ACC112 (cell line): ENCODE measurements at regions not wholly inside any gene's neighbourhood (a gene's known extent, or its start where the extent isn't known, plus 50 kb on each side); places are given as distances from the start of the nearest gene placed in this dataset.
A peak's percentile ranks its signal among the peaks of the same experiment; 100 is the strongest.

Source experiments
- H2AFZ ChIP-seq: fragments of 200-600 bp; sonication (generic); one replicate; pipeline ENCODE4 v1.6.0; 2017; ENCODE audit warnings: antibody characterized with exemption, low read length; ENCODE audit not compliant: unreplicated experiment
- H3K27ac ChIP-seq: fragments of 200-600 bp; sonication (generic); 2 replicates; pipeline ENCODE4 v1.5.1; 2014; ENCODE audit warnings: low read depth, mild to moderate bottlenecking, antibody characterized with exemption, low read length, moderate library complexity
- H3K27me3 ChIP-seq: fragments of 200-600 bp; sonication (generic); 2 replicates; pipeline ENCODE4 v1.6.1; 2014; ENCODE audit warnings: mild to moderate bottlenecking, antibody characterized with exemption, low read length, moderate library complexity, mixed read lengths; ENCODE audit not compliant: insufficient read depth
- H3K36me3 ChIP-seq: fragments of 200-600 bp; sonication (generic); 2 replicates; pipeline ENCODE4 v1.6.1; 2016; ENCODE audit warnings: mild to moderate bottlenecking, antibody characterized with exemption, low read length, moderate library complexity, mixed read lengths; ENCODE audit not compliant: insufficient read depth
- H3K4me1 ChIP-seq: fragments of 200-600 bp; sonication (generic); one replicate; pipeline ENCODE4 v1.6.1; 2016; ENCODE audit warnings: low read length, mixed read lengths; ENCODE audit not compliant: insufficient read depth, unreplicated experiment, control insufficient read depth
- H3K4me3 ChIP-seq: fragments of 200-600 bp; sonication (generic); 2 replicates; pipeline ENCODE4 v1.5.1; 2014; ENCODE audit warnings: mild to moderate bottlenecking, low read depth, low read length
- H3K79me2 ChIP-seq: fragments of 200-600 bp; sonication (generic); one replicate; pipeline ENCODE4 v1.6.0; 2016; ENCODE audit warnings: low read length; ENCODE audit not compliant: control insufficient read depth, unreplicated experiment, insufficient read depth

GRCh38 chr3:38985581-38985980, 66.2 kb downstream of the SCN11A start:
- H2AFZ ChIP-seq: no peak overlapping the region
- no peaks in the 10 kb centered on the region for H3K36me3 ChIP-seq
- peaks cover 13% of the 10 kb centered on the region for H3K4me1 ChIP-seq
- H3K27ac ChIP-seq: peak overlapping the region; percentile 63
- peaks cover 8% of the 10 kb centered on the region for H3K27me3 ChIP-seq
- H3K79me2 ChIP-seq: no peaks in the 10 kb centered on the region
- no peak overlapping the region for H3K4me3 ChIP-seq

- no peaks in the 10 kb centered on the region for H3K36me3 ChIP-seq
- peaks cover 16% of the 10 kb centered on the region for H3K27me3 ChIP-seq
- H3K27ac ChIP-seq: no peak overlapping the region
- no peak overlapping the region for H3K4me3 ChIP-seq
- peaks cover 12% of the 10 kb centered on the region for H3K4me1 ChIP-seq
- H3K79me2 ChIP-seq: no peaks in the 10 kb centered on the region
- no peak overlapping the region for H2AFZ ChIP-seq
Measured at GRCh38 chr3:38984731-38985130, 67.0 kb downstream of the SCN11A start.

- H3K4me3 ChIP-seq: no peak overlapping the region
- no peaks in the 10 kb centered on the region for H3K36me3 ChIP-seq
- peaks cover 16% of the 10 kb centered on the region for H3K27me3 ChIP-seq
- no peak overlapping the region for H2AFZ ChIP-seq
- H3K79me2 ChIP-seq: no peaks in the 10 kb centered on the region
- H3K27ac ChIP-seq: no peak overlapping the region
- H3K4me1 ChIP-seq: peaks cover 12% of the 10 kb centered on the region
Measured at GRCh38 chr3:38984110-38984509, 67.6 kb downstream of the SCN11A start.

GRCh38 chr3:38980938-38981337, 70.8 kb downstream of the SCN11A start:
- H3K4me1 ChIP-seq: peaks cover 8% of the 10 kb centered on the region
- peaks cover 16% of the 10 kb centered on the region for H3K27me3 ChIP-seq
- no peak overlapping the region for H3K4me3 ChIP-seq
- no peaks in the 10 kb centered on the region for H3K36me3 ChIP-seq
- H3K79me2 ChIP-seq: no peaks in the 10 kb centered on the region
- H2AFZ ChIP-seq: no peak overlapping the region
- no peak overlapping the region for H3K27ac ChIP-seq

GRCh38 chr3:38978729-38979128, 73.0 kb downstream of the SCN11A start:
- H3K4me1 ChIP-seq: no peaks in the 10 kb centered on the region
- H3K36me3 ChIP-seq: no peaks in the 10 kb centered on the region
- H3K4me3 ChIP-seq: no peak overlapping the region
- no peak overlapping the region for H3K27ac ChIP-seq
- H3K27me3 ChIP-seq: peaks cover 16% of the 10 kb centered on the region
- no peaks in the 10 kb centered on the region for H3K79me2 ChIP-seq
- H2AFZ ChIP-seq: no peak overlapping the region

GRCh38 chr3:38970851-38971638, 80.7 kb downstream of the SCN11A start:
- H3K27ac ChIP-seq: no peak overlapping the region
- H3K27me3 ChIP-seq: peaks cover 37% of the 10 kb centered on the region
- H3K4me1 ChIP-seq: no peaks in the 10 kb centered on the region
- no peak overlapping the region for H2AFZ ChIP-seq
- no peak overlapping the region for H3K4me3 ChIP-seq
- H3K79me2 ChIP-seq: no peaks in the 10 kb centered on the region
- H3K36me3 ChIP-seq: no peaks in the 10 kb centered on the region

GRCh38 chr3:38969317-38970235, 82.2 kb downstream of the SCN11A start:
- H3K36me3 ChIP-seq: no peaks in the 10 kb centered on the region

GRCh38 chr3:38968891-38969290, 82.9 kb downstream of the SCN11A start:
- Histone ChIP-seq H3K36me3 (no peaks in the 10 kb centered on the region), H2AFZ (no peak overlapping the region), H3K79me2 (no peaks in the 10 kb centered on the region), H3K4me3 (no peak overlapping the region), H3K27ac (no peak overlapping the region), H3K4me1 (no peaks in the 10 kb centered on the region), H3K27me3 (peaks cover 55% of the 10 kb centered on the region)

More at GRCh38 chr3:38969317-38970235, 82.2 kb downstream of the SCN11A start:
- H3K27me3 ChIP-seq: peaks cover 51% of the 10 kb centered on the region
- no peaks in the 10 kb centered on the region for H3K79me2 ChIP-seq
- no peak overlapping the region for H3K27ac ChIP-seq
- H3K4me3 ChIP-seq: no peak overlapping the region
- no peaks in the 10 kb centered on the region for H3K4me1 ChIP-seq
- H2AFZ ChIP-seq: no peak overlapping the region

- H3K27me3 ChIP-seq: peaks cover 55% of the 10 kb centered on the region
- H3K79me2 ChIP-seq: no peaks in the 10 kb centered on the region
- no peak overlapping the region for H3K27ac ChIP-seq
- no peak overlapping the region for H3K4me3 ChIP-seq
- no peaks in the 10 kb centered on the region for H3K4me1 ChIP-seq
- H2AFZ ChIP-seq: no peak overlapping the region
- H3K36me3 ChIP-seq: no peaks in the 10 kb centered on the region
Measured at GRCh38 chr3:38968403-38968802, 83.3 kb downstream of the SCN11A start.

GRCh38 chr3:38967693-38967989, 84.1 kb downstream of the SCN11A start:
- H2AFZ ChIP-seq: no peak overlapping the region
- peaks cover 55% of the 10 kb centered on the region for H3K27me3 ChIP-seq
- H3K79me2 ChIP-seq: no peaks in the 10 kb centered on the region
- H3K27ac ChIP-seq: no peak overlapping the region
- no peaks in the 10 kb centered on the region for H3K4me1 ChIP-seq
- H3K36me3 ChIP-seq: no peaks in the 10 kb centered on the region
- H3K4me3 ChIP-seq: no peak overlapping the region
